ENCODE measurements at regions not wholly inside any gene's neighbourhood (a gene's known extent, or its start where the extent isn't known, plus 50 kb on each side); places are given as distances from the start of the nearest gene placed in this dataset.
"Not testable (repeated sequence)": the region's sequence is repeated elsewhere in the genome, so short reads cannot be mapped to it uniquely, and the experiment has no call there.

- TF ChIP-seq POLR2AphosphoS5, CTCF (IDR thresholded peaks at IDR 0.05): not testable (repeated sequence)
Measured at GRCh38 chr4:130012806-130013205, 916.9 kb downstream of the C4orf33 start.
